Left kidney (tissue), 1 donor: ENCODE measurements at regions not wholly inside any gene's neighbourhood (a gene's known extent, or its start where the extent isn't known, plus 50 kb on each side); places are given as distances from the start of the nearest gene placed in this dataset.
"Not testable (repeated sequence)": the region's sequence is repeated elsewhere in the genome, so short reads cannot be mapped to it uniquely, and the experiment has no call there.

Experiments
- DNase-seq: peaks from one replicate; pipeline ENCODE4 v3.0.0-alpha.2; 2013

DNA sequence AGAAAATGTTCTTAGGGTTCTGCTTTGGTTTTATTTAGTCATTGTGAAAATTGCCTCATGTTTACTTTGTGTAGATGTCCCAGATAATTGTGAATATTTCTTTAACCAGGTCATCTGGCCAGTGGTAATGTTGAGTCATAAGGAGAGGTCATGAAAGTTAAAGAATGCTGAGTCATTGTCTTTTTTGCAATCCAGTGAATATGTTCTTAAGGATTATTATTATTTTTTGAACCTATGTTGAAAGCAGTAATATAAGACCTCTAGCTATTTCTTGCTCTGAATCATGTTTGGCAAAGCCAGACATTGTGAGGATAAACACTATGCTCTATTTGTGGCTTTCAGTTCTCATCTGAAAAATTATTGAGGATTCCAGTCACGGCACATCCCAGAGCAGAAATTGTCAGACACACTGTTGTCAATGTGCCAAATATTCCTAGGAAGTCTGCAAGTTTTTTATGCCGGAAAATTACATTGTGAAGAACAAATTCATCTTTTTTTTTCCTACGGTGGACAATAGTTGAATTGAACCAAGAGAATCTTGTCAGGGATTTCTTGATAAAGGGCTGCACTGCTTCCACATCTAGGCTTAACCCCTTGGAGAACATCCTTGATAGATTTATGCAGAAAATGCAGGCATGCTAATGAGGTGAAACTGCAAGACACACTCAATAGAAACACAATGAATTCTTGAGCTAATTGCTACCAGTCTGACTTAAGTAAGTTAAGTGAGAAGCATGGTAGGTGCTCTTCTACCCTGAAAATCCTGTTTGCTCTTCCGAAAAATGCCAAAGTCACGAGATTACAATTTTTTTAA lies 369.6 kb downstream of the ATP23 start:
- no peak for DNase-seq

DNA sequence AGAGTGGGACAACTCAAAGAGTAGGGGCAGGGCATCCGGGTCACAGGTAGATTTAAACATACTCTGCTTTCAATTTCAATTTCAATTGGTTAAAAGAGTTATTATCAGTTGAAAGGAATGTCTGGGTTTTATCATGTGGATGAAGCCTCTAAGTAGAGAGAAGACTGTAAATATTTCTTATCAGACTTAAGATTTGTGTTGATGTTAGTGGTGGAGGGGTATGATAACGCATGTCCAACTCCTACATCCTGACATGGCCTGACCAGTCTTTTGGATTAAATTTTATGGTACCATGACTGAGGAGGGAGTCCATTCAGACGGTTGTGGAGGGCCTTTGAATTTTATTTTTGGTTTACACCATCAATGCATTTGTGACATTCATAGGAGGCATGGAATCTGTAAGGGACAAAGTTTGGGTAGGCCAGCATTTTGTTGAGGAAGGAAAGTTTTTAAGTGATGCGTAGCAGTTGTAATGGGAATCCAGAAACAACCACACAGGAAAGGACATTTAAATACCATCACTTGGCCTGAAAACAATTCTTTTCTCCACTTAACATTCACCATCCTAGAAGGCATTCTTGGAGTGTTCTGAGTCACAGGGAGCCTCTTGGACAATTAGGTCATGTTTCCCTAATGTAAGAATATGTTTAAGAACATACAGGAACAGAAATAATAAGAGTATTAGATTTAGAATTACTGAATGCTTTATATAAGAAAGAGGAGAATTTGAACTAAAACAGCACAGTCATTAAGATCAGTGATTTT lies 371.9 kb downstream of the ATP23 start:
- DNase-seq: no peak

DNA sequence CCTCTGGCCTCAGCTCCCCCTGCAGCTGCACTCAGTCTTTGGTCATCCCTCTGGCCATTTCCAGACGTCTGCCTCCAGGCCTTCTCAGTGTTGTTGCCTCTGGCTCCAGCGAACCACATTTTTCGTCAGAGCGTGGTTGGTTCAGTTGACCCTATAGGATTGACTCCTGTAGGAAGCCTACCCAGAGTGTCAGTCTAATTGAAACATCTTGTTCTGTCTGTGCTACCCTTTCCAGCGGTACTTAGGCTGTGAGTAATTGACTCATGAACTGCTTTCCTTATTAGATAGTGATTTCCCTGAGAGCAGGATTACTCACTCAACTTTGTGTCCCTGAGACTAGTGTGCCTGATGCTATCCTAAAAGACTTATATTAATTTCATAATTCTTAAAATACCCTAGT lies 373.2 kb downstream of the ATP23 start:
- no peak for DNase-seq

DNA sequence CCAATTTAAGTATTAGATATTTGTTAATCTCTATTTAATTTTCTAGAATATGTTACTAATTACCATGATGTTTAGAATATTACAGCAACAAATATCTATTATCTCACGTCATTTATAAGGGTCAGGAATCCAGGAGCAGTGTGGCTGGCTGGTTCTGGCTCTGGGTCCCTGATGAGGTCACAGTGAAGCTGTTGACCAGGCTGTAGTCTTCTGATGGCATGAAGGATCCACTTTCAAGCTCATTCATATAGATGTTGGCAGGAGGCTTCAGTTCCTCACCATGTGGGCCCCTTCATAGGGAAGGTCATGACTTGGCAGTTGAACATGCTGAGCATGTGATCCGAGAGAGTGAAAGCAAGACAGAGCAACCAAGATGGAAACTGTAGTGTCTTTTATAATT lies 375.6 kb downstream of the ATP23 start:
- no peak for DNase-seq

DNA sequence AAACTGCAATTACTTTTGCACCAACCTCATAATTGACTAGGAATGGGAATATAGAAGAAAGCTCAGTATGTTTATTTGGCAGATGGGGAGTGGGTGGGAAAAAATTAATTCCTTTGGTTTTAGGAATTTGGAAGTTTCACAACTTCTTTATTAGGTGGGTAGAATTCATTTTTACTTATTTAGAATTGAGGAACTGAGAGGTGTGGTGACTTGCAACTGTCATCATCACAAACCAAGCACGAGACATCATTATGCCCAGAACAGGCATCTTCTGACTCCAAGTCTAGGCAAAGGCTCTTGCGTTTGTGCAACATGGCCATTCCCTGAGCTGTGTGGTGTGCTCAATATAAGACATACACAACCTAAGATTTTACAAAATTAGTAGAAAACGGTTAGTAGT lies 380.0 kb downstream of the ATP23 start:
- no peak for DNase-seq

DNA sequence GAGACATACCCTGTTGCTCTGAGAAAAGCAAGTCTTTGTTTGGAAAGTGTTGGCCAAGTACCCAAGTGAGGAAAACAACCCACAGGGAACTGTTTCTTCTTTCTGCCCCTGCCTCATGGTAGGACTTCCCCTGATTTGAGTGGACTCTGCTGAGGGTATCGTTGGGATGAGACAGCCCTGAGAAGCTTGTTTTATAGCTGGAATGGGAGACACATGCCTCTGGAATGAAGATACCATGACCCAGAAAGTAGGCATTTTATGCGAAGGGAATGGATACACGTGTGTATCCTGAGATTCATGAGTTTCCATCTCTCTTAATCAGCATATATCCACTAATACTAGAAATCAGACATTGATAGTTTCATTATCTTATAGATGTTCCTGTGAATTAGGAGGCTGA lies 382.3 kb downstream of the ATP23 start:
- DNase-seq: no peak

DNA sequence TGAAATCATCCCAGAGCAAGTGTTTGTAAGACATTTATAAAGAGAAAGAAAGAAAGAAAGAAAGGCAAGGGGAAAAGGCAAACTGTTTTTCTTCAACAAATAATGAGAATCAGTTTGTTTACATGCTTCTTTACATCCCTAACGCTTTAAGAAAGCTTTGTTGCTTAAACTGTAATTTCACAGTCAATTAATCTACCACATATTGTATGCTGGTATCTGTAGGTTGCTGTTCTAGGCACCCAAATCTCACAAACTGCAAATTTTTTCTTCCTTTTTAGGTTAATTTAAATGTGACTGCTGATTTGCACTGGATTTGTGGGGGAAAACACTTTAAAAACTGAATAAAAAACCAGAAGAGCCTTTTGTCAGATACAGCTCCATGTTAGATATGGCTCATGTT lies 384.2 kb downstream of the ATP23 start:
- DNase-seq: no peak

DNA sequence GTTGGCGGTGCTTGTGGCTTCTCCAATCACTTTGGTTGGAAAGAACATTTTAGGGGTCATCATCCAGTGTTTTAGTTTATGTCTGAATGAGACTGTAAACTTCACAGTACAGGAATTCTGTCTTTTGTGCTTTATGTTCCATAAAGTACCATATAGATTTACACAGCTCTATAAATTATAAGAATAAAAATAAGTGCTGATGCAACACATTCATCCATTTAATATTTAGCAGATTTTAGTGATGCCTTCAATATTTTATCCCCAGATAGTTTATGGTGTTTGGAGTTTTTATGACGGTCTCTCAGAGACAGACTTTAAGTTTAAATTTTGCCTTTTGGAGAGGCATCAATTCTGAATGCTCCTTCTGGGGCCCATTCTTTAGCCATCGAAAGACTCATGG lies 385.2 kb downstream of the ATP23 start:
- DNase-seq: no peak

DNA sequence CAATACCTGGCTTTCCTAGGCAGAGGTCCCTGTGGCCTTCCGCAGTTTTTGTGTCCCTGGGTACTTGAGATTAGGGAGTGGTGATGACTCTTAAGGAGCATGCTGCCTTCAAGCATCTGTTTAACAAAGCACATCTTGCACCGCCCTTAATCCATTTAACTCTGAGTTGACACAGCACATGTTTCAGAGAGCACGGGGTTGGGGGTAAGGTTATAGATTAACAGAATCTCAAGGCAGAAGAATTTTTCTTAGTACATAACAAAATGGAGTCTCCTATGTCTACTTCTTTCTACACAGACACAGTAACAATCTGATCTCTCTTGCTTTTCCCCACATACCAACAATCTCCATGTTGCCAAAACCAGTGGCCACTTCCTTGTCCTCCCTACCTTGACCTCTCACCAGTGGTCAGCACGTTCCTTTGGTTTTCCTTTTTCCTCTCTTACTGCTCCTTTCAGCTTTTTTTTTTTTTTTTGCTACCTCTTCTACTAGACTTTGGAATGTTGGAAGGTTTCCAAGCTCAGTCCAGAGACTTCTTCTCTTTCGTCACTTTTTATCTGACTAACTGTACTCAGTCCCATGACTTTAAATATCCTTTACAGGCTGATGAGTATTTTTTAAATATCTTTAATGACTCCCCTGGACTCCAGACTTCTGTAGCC lies 395.3 kb downstream of the ATP23 start:
- peak; percentile 18 for DNase-seq

DNA sequence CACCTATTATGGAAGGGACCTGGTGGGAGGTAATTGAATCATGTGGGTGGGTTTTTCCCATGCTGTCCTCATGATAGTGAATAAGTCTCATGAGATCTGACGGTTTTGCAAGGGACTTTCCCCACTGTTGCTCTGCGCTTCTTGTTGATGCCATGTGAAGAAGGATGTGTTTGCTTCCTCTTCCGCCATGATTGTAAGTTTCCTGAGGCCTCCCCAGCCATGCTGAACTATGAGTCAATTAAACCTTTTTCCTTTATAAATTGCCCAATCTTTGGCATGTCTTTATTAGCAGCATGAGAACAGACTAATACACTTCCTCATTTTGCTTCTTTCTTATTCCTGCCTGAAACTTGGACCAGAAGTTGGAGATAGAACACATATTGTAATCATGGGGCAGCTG lies 396.2 kb downstream of the ATP23 start:
- not testable (repeated sequence) for DNase-seq

DNA sequence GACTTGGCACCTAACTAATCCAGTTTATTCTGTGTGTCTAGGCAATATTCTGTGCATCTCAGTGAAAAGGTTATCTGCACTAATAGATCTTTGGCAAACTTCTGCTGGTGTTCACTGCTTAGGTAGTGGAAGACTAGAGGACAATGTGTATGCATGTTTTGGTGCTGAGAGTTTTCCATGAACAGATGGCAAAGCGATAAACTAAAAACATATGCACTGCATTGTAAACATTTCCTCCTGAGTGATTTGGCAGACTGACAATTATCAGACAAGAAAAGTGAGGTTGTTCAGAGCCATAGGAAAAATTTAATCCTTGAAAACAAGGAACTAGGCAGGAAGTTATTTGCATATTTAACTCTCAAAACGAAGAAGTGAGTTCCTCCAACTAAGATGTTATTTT lies 400.4 kb downstream of the ATP23 start:
- no peak for DNase-seq

DNA sequence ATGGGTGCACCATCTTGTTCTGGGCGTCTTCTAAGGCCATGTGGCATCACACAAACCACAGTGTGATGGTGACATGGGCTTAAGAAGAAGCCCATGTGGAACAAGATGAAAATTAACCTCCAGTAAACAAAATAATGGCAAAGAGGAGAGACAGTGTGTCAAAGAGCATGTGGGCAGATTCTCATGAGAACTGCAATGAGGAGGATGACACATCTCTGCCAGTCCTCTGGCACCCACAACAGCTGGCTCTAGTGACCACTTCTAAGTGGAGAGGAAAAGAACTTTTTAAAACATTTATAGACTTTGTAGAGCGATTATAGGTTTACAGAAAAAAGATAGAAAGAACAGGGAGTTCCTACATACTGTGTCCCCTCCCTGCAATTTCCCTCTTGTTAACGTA lies 401.4 kb downstream of the ATP23 start:
- DNase-seq: no peak

DNA sequence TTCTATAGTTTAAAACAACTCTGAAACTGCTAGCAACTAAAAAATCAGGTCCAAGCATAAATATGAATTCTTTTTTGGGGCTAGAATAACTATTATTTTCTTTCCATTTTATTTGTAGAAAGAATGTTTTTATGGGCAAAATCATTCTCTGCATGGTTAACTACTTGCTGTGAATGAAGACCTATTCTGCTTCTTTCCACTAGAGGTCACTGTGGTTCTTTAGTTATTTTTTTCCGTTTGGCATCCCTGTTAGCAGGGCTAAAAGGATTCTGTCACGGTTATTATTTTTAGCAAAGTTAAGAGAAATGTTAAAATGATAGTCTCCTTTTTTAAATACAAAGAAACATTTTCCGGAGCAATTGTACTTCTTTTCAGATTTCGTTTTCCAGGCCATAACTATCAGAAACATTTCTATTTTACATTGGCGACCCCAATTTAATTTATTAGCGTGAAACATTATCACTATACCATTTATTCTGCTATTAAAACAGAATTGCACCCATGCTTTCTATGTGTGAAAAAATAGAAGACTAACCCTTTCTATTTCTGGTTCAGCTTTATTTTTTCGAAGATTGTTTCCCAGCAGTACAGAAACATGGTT lies 404.8 kb downstream of the ATP23 start:
- DNase-seq: peak; percentile 55

DNA sequence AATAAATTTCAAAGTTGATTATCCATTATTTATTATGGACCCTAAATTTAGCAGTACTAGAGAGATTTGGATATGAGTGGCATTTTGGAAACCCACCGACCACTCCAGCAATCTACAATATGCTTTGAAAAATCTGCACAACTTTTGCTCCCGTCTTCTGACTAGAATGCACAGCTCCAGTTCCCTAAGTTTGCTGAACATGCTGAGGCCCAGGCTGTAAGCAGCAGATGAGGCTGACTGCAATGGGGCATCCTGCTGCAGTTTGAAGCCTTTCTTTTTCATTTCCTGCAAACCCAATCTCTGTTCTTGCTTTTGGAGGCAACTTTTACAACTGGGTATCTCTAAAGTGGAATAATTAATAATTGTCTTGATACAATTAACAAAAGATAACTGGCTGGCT lies 405.8 kb downstream of the ATP23 start:
- DNase-seq: no peak

DNA sequence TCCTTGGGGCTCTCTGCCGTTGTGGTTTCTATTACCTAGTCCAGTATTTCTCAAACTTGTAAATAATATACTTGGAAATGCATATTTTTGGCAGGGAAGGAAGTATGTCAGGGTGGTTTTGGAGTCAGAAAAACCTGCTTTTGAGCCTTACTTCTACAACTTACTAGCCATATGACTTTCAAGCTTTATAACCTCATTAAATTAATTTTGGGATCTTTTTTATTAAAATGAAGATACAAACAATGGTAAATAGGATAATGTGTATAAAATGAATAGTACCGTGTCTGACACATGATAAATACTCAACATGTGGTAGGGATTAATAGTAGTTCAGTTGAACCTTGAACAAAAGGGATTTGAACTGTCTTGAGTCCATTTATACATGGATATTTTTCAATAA lies 406.3 kb downstream of the ATP23 start:
- no peak for DNase-seq

DNA sequence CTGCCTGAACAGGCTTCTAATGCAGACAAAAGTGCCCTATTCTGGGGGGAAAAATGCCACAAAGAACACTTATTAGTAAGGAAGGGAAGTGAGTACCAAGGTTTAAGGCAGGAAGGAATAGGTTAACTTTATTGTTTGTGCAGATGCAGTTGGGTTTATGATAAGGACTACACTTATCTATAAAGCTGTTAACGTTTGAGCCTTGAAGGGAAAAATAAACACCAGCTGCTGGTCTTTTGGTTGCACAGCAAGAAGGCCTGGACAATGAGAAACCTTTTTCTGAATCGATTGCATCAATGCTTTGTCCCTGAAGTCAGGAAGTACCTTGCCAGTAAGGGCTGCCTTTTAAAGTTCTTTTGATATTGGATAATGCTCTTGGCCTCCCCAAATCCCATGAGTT lies 407.8 kb downstream of the ATP23 start:
- DNase-seq: no peak

DNA sequence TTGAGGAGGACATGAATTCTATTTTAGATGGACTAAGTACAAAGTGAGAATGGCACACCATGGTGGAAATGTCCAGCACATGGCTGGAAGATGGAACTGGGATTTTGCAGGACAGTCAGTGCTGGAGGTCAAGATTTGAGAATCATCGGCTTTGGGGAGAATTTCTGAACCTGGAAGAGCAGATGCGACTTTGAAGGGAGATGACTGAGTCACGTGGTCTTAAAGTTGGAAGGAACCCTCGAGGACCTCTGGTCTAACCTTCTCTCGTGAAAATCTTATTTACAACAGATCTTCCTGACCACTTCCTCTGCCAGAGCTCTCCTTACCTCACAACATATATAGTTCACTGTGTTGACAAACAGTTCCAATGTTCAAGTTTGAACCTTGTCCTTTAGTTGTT lies 415.4 kb downstream of the ATP23 start:
- no peak for DNase-seq

DNA sequence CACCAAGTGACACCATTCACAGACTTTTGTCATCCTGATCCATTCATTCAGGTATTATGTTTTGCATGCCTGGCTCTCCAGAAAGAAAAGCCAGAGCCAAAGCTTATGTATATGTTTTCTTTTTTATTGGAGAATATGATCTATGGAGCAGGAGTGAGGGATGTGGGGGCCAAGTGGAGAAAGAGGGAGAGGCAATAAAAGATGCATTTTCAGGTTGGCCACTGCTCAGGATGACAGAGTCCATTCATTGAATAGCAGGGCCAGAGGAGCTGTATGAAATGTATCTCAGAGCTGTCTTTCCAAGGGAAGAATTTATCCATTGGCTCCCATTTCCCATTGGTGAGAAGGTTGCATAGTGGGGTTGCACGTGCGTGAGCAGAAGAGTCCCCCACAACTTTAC lies 416.1 kb downstream of the ATP23 start:
- no peak for DNase-seq

DNA sequence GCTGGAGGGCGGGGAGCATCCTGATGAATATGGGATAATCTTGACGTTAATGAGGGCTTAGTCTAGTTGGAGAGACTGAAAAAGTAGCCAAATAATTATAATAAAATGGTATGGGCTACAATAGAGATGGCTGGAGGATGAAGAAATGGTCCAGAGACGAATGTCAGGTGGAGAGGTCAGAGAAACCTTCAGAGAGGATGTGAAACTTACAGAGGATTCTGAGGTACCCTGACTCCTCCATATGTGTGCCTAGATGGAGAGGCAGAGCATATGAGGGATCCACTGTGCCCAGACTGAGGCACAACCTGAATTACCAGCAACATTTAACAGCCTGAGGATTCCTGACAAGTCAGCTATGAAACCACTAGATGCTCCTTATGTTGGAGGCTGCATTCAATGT lies 417.0 kb downstream of the ATP23 start:
- no peak for DNase-seq

DNA sequence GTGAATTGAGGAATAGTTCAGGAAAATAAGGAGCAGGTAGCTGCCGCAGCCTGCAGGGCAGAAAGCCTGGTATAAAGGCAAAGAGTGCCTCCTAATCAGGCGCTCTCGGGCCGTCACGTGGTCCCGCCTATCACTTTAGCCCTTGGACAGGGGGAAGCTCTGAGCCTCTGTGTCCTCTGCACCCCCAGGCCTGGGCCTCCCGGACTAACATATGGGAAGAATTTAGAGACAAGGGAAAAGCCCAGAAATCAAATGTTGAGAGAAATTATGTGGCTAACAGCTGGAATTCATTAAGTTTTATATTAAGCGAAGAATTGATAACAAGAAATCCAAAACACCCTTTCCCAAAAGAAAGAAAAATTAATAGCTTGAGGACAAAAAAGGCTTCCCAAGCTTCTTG lies 417.7 kb downstream of the ATP23 start:
- DNase-seq: peak; percentile 19

DNA sequence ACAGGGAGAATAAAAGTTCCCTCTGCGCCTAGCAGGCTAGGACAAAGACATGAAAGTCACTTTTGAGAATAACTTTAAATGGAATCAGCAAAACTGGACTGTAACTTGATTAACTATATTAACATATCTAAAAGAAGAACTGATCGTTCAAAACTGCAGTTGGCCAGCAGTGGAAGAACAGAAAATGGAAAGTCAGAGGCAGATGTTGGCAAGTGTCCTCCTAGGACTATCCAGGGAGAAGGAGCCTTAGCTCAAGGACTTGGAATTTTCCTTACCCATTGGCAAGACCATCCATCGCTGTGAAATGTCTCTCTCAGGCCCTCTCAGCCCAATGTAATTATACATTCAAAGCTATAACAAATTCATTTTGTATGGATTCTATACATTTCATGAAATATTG lies 419.7 kb downstream of the ATP23 start:
- DNase-seq: no peak

DNA sequence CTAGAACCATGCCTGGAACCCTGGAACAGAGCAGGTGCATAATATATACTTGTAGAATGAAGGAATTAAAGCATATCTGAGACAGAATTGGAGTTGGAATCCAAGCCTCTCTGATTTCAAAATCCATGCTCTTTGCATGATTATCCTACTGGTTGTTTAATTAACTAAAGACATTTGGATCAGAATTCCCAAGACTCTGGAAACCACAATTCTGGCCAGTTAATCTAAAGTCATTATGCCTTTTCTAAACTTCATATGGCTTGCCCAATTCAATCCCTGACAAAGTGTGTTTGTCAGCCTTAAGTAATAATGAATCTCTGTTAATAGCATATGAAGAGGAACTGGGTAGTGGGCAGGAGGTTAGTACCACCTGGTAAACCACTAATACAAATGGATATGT lies 422.6 kb downstream of the ATP23 start:
- no peak for DNase-seq
